GM12874 (cell line): ENCODE measurements at regions not wholly inside any gene's neighbourhood (a gene's known extent, or its start where the extent isn't known, plus 50 kb on each side); places are given as distances from the start of the nearest gene placed in this dataset.

ENCODE experiments used
- CTCF ChIP-seq: IDR thresholded peaks from 2 replicates; pipeline ENCODE4 v1.5.1; 2011; ENCODE audit warnings: low read depth, mild to moderate bottlenecking, control low read depth, low read length, moderate library complexity; ENCODE audit not compliant: insufficient read depth

GRCh38 chr5:162824360-162824759, 613.0 kb upstream of the CCNG1 start:
- no peak for TF ChIP-seq CTCF

- no peak for TF ChIP-seq CTCF
Measured at GRCh38 chr5:162837155-162837554, 600.2 kb upstream of the CCNG1 start.

- TF ChIP-seq CTCF, result no peak
Measured at GRCh38 chr5:162842727-162843126, 594.7 kb upstream of the CCNG1 start.

GRCh38 chr5:162852134-162852533, 585.3 kb upstream of the CCNG1 start:
- TF ChIP-seq CTCF, result no peak

GRCh38 chr5:162858770-162859169, 578.6 kb upstream of the CCNG1 start:
- TF ChIP-seq CTCF, result no peak

GRCh38 chr5:162870966-162871365, 566.4 kb upstream of the CCNG1 start:
- no peak for TF ChIP-seq CTCF

GRCh38 chr5:162882629-162883028, 554.8 kb upstream of the CCNG1 start:
- no peak for TF ChIP-seq CTCF

GRCh38 chr5:162886717-162887116, 550.7 kb upstream of the CCNG1 start:
- TF ChIP-seq CTCF, result no peak
